ENCODE measurements at regions not wholly inside any gene's neighbourhood (a gene's known extent, or its start where the extent isn't known, plus 50 kb on each side); places are given as distances from the start of the nearest gene placed in this dataset.

DNA sequence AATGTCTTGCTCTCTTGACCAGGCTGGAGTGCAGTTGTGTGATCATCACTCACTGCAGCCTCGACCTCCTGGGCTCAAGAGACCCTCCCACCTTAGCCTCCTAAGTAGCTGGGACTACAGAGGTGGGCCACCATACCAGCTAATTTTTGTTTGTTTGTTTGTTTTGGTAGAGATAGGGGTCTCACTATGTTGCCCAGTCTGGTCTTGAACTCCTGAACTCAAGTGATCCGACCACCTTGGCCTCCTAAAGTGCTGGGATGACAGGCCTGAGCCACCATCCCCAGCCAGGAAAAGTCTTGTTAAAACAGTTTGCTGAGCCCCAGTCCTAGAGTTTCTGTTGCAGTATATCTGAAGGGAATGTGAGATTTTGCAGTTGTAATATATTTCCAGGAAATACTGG is 83.9 kb downstream of the SKIDA1 start:
- TF ChIP-seq, protein P1, sequence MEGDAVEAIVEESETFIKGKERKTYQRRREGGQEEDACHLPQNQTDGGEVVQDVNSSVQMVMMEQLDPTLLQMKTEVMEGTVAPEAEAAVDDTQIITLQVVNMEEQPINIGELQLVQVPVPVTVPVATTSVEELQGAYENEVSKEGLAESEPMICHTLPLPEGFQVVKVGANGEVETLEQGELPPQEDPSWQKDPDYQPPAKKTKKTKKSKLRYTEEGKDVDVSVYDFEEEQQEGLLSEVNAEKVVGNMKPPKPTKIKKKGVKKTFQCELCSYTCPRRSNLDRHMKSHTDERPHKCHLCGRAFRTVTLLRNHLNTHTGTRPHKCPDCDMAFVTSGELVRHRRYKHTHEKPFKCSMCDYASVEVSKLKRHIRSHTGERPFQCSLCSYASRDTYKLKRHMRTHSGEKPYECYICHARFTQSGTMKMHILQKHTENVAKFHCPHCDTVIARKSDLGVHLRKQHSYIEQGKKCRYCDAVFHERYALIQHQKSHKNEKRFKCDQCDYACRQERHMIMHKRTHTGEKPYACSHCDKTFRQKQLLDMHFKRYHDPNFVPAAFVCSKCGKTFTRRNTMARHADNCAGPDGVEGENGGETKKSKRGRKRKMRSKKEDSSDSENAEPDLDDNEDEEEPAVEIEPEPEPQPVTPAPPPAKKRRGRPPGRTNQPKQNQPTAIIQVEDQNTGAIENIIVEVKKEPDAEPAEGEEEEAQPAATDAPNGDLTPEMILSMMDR (IDR thresholded peaks at IDR 0.05; ENCODE audit: low read depth, low read length): no peak
- TF ChIP-seq EZH2phosphoT487 (IDR thresholded peaks at IDR 0.05; ENCODE audit: low read depth): no peak

Data from OCI-LY3 (cell line).